Neutrophil (primary cell): ENCODE measurements at regions not wholly inside any gene's neighbourhood (a gene's known extent, or its start where the extent isn't known, plus 50 kb on each side); places are given as distances from the start of the nearest gene placed in this dataset.
"Not testable (repeated sequence)": the region's sequence is repeated elsewhere in the genome, so short reads cannot be mapped to it uniquely, and the experiment has no call there.

Experiments used
- H3K27ac ChIP-seq: fragments of 200-600 bp; sonication (generic); 2 replicates; pipeline ENCODE4 v1.5.1; 2016; ENCODE audit warnings: mild to moderate bottlenecking, moderate library complexity
- H3K27me3 ChIP-seq: fragments of 200-600 bp; sonication (generic); 2 replicates; pipeline ENCODE4 v1.6.0; 2016; ENCODE audit warnings: mild to moderate bottlenecking
- H3K36me3 ChIP-seq: fragments of 200-600 bp; sonication (generic); 2 replicates; pipeline ENCODE4 v1.5.1; 2017
- H3K4me1 ChIP-seq, 2 experiments: fragments of 200-600 bp in 1 of 2; sonication (generic) in 1 of 2; 1 replicate in 1 of 2; 2 replicates in 1 of 2; pipeline versions ENCODE4 v1.5.1 to v1.6.1; 2013 to 2016; ENCODE audit warnings: low read depth in 1 of 2, low read length in 1 of 2, mild to moderate bottlenecking in 1 of 2, moderate library complexity in 1 of 2; ENCODE audit not compliant: control insufficient read depth in 1 of 2, insufficient read depth in 1 of 2
- H3K4me3 ChIP-seq, 2 experiments: fragments of 200-600 bp in 1 of 2; sonication (generic) in 1 of 2; 1 replicate in 1 of 2; 2 replicates in 1 of 2; pipeline ENCODE4 v1.5.1; 2013 to 2016; ENCODE audit warnings: low read depth in 1 of 2, low read length in 1 of 2, mild to moderate bottlenecking in 1 of 2, moderate library complexity in 1 of 2
- H3K9me3 ChIP-seq: fragments of 200-600 bp; sonication (generic); 2 replicates; pipeline ENCODE4 v1.5.1; 2016
- TF ChIP-seq, protein P1 (sequence below): fragments of 200-600 bp; sonication (generic); IDR thresholded peaks from 2 replicates; pipeline ENCODE4 v1.5.1; 2016; ENCODE audit warnings: antibody characterized with exemption

DNA sequence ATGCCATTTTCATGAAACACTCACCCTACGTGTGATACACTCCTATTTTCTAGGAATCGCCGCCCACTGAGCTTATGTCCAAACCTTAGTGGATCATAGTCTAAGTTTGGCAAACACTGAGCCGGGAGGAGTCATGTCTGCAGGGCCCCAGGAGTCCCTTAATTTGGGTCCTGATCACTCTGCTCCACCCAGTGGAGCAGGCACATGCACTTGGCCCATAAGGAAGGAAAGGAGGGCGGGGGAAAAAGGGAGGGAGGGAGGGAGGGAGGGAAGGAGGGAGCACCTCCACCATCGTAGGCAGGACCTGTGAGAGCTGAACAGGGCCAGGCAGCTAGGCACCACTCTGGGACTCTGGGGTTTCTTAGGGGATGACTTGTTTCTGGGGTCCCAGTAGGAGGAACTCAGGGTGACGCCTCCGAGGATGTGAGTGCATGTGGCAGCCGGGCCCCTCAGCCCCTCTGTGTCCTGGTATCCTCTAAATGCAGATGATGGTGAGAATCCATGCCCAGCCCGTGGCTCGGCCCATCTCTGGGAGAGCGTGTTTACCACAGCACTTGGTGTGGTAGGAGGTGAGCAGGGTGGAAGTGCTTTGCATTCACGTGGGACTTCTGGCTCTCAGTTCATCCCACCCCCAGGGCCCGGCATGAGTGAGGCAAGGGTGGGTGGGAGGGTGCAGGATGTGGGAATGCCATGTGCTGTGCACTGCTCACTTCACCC, 109.4 kb downstream of the KLF13 start:
- Histone ChIP-seq H3K27ac (peak overlapping the region; percentile 76), H3K27me3 (peaks cover 4% of the 10 kb centered on the region), H3K9me3 (no peaks in the 10 kb centered on the region), H3K4me3 (peak overlapping the region in 1 of 2 experiments; percentile 47), H3K4me1 (peaks cover 30 to 37% of the 10 kb centered on the region in 2 experiments), H3K36me3 (no peaks in the 10 kb centered on the region)
- TF ChIP-seq, protein P1, sequence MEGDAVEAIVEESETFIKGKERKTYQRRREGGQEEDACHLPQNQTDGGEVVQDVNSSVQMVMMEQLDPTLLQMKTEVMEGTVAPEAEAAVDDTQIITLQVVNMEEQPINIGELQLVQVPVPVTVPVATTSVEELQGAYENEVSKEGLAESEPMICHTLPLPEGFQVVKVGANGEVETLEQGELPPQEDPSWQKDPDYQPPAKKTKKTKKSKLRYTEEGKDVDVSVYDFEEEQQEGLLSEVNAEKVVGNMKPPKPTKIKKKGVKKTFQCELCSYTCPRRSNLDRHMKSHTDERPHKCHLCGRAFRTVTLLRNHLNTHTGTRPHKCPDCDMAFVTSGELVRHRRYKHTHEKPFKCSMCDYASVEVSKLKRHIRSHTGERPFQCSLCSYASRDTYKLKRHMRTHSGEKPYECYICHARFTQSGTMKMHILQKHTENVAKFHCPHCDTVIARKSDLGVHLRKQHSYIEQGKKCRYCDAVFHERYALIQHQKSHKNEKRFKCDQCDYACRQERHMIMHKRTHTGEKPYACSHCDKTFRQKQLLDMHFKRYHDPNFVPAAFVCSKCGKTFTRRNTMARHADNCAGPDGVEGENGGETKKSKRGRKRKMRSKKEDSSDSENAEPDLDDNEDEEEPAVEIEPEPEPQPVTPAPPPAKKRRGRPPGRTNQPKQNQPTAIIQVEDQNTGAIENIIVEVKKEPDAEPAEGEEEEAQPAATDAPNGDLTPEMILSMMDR: no peak

DNA sequence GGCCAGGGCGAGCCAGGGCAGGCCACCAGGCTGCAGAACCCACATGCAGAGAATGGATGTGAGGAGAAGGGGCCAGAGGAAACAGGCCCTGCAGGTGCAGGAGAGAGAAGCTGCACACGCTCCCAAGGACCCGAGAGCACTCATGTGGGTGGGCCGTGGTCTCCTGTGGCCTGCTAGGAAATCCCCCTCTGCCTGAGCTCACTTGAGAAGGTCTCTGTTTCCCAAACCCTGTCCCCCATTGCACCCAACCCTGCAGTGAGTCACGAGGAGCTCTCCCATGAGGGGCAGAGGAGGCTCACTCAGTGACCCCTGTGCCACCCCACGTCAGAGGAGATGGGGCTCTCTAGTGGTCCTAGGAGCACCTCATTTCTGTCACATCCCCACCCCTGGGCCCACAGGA, 111.1 kb downstream of the KLF13 start:
- H3K4me1 ChIP-seq: peaks cover 21 to 35% of the 10 kb centered on the region in 2 experiments
- H3K27ac ChIP-seq: no peak overlapping the region

DNA sequence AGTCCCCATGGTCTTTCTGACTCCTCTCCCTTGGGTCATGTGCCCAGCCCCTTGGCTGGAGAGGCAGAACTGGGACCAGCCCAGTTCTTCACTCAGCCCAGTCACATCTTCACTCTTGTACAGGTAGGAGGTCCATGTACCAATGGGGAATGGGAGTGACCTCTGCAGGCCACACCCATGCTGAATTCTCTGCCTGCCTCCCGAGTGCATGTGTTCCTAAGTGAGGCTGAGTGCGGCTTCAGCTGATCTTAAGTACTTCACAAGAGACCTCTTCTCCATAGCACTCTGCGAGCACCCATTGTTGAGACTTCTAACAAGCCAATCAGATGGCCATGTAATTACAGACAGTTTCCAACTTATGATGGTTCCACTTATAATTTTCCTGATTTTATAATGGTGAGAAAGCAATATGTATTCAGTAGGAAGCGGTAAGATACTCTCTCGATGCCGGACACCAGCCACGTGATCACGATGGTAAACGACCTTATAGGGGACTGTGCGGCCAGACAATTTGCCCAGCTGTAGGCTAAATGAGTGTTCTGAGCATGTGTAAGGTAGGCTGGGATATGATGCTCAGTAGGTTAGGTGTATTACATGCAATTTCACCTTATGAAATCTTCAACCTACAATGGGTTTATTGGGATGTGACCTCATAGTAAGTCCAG, 112.1 kb downstream of the KLF13 start:
- no peak overlapping the region for H3K27ac ChIP-seq
- no peaks in the 10 kb centered on the region for H3K9me3 ChIP-seq
- H3K4me3 ChIP-seq: no peak overlapping the region
- TF ChIP-seq, protein P1: no peak
- peaks cover 21 to 39% of the 10 kb centered on the region in 2 experiments for H3K4me1 ChIP-seq
- H3K36me3 ChIP-seq: no peaks in the 10 kb centered on the region
- peaks cover 17% of the 10 kb centered on the region for H3K27me3 ChIP-seq

More for the DNA sequence above, 111.1 kb downstream of the KLF13 start:
- no peak overlapping the region for H3K4me3 ChIP-seq
- TF ChIP-seq, protein P1: no peak
- H3K27me3 ChIP-seq: peaks cover 17% of the 10 kb centered on the region
- no peaks in the 10 kb centered on the region for H3K36me3 ChIP-seq
- H3K9me3 ChIP-seq: no peaks in the 10 kb centered on the region

DNA sequence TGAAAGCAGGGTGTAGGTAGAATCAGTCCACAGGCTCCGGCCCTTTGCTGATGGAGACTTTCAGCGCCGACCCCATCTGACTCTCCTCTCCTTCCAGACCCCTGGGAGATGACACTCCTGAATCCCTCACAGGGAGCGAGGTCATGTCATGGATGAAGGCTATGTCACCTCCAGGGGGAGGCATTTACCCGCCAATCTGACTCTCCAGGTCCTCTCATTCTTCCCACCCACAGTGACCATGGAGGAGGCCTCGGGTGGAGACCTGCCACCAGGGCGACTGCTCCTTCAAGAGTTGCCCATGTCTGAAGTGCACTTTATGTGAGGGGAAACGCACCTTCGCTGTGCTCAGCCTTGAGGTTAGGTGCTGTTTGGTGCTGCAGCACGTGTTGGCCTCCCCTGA, 112.7 kb downstream of the KLF13 start:
- H3K36me3 ChIP-seq: no peaks in the 10 kb centered on the region
- no peaks in the 10 kb centered on the region for H3K9me3 ChIP-seq
- H3K4me3 ChIP-seq: no peak overlapping the region
- TF ChIP-seq, protein P1: no peak
- H3K4me1 ChIP-seq: peaks cover 22 to 39% of the 10 kb centered on the region in 2 experiments
- no peak overlapping the region for H3K27ac ChIP-seq
- H3K27me3 ChIP-seq: peaks cover 17% of the 10 kb centered on the region

DNA sequence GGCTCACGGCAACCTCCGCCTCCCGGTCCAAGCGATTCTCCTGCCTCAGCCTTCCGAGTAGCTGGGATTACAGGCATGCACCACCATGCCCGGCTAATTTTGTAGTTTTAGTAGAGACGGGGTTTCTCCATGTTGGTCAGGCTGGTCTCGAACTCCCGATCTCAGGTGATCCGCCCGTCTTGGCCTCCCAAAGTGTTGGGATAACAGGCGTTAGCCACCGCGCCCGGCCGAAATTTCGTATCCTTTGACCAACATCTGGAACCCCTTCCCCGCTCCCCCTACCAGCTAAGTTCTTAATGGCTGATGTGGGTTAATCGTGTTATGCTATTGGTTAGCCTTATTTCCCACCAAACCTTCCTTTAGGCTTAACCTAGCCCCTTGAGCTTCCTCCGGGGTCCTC, 113.6 kb downstream of the KLF13 start:
- not testable (repeated sequence) for H3K36me3 ChIP-seq, H3K9me3 ChIP-seq, H3K27ac ChIP-seq
- Histone ChIP-seq H3K4me3 (peak overlapping the region; percentile 47 to 70), H3K27me3 (peaks cover 17% of the 10 kb centered on the region), H3K4me1 (peaks cover 13 to 30% of the 10 kb centered on the region in 2 experiments)

DNA sequence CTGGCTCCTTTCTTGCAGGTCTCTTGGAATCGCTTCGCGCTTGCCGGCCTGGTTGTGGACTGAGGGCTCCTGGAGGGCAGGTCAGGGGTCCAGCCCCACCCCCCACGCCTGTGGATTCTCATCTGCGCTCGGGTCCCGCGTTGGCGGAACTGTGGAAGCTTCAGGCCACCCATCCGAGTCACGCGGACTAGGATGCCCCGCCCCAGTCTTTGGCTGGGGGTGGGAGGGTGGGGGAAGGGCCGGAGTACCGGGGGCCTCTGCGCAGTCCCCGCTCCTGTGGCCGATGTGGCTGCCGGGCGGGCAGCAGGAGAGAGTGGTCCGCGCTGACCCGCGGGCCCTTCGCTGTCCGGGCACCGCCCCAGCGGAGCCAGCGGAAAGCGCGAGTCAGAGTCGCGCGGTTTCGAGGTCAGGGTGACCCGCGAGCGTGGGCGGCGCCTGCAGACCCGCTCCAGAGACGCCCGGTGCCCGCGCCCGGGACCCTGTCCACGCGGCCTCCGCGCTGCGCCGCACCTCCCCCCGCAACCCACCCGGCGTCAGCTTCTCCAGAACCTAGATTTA, 114.2 kb downstream of the KLF13 start:
- TF ChIP-seq, protein P1: no peak
- H3K27ac ChIP-seq: no peak overlapping the region
- H3K4me3 ChIP-seq: peak overlapping the region; percentile 47 to 70
- peaks cover 17% of the 10 kb centered on the region for H3K27me3 ChIP-seq
- H3K4me1 ChIP-seq: peaks cover 7 to 24% of the 10 kb centered on the region in 2 experiments
- H3K36me3 ChIP-seq: no peaks in the 10 kb centered on the region
- H3K9me3 ChIP-seq: no peaks in the 10 kb centered on the region
